COLO668 (cell line): ENCODE measurements at regions not wholly inside any gene's neighbourhood (a gene's known extent, or its start where the extent isn't known, plus 50 kb on each side); places are given as distances from the start of the nearest gene placed in this dataset.

Source experiments
- DNase-seq: peaks from one replicate; lab custom pipeline; 2025; ENCODE audit not compliant: unreplicated experiment; lab: John Stamatoyannopoulos, UW

DNA sequence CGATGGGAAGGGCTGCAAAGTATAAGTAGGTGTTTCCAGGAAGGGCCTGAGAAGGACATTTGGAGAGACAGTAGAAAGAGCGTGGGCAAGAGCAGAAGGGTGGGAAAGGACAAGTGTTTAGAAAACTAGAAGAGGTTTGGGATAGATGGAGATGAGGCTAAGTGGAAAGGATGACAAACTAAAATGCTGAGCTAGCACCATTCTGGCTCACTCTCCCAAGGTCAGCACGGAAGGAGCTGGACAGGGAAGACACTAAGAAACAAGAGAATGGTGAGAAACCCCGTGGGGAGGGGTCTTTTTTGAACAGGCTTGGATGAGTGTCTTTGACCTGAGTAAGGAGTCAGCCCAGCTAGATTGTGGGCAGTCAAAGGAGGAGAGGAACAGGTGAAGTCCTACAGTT, 286.0 kb downstream of the CDK5RAP2 start:
- DNase-seq: no peak

DNA sequence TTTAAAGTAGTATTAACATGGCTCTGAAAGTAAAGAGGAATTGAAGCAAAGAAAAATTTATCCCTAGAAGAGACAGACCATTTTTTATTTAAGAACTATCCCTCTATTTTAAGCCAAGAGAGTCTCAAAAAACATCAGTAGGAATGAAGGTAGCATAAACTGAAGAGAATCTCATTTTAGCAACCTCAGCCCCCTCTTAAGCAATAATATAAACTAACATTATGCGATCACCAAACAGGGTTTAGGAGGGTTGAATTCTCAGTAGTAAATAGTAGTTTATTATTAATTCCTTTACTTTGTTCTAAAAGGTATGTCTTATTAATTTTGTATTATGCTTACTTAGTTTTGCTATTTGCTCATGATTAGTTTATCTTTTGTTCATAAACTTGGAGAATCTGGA, 287.4 kb downstream of the CDK5RAP2 start:
- no peak for DNase-seq

- DNase-seq: no peak
These were observed 288.9 kb downstream of the CDK5RAP2 start for GRCh38 chr9:120291050-120291449.

- no peak for DNase-seq
These were observed 289.7 kb downstream of the CDK5RAP2 start for GRCh38 chr9:120289990-120290975.

GRCh38 chr9:120289098-120289497, 290.9 kb downstream of the CDK5RAP2 start:
- no peak for DNase-seq

DNA sequence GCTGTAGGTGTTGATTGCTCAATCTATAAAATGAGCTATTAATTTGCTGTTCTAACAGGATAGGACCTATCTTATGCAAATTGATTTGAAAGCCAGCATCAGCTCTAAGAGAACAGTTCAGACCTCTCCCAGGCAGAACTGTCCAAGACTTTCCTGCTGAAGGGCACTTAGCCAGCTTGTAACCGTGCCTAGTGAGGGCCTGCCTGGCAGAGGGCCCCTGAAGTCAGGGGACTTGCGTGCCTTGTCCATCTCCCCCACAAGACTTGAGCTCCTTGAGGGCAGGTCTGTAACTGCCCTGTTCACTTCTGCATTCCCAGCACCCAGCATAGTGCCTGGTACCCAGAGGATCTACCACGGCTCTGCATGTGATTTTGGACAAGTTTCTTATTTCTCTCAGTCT, 293.4 kb downstream of the CDK5RAP2 start:
- no peak for DNase-seq

GRCh38 chr9:120284821-120285220, 295.1 kb downstream of the CDK5RAP2 start:
- no peak for DNase-seq

- no peak for DNase-seq
These were observed 298.3 kb downstream of the CDK5RAP2 start for GRCh38 chr9:120281665-120282064.

DNA sequence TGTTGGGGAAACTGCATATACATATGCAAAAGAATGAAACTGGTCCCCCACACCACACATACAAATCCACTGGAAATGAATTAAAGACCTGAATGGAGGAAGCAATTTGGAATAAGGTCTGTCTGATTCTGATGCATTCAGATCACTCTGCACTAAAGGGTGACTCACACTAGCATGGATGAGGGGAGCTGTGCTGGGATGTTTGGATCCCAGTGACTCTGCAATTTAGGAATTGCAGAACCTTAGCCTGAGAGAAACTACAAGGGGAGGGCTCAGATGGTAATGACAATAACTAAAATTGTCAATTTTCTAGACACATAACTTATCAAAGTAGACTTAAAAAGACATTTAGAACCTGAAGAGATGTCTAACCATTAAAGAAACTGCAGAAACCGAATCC, 312.0 kb downstream of the CDK5RAP2 start:
- DNase-seq: no peak

DNA sequence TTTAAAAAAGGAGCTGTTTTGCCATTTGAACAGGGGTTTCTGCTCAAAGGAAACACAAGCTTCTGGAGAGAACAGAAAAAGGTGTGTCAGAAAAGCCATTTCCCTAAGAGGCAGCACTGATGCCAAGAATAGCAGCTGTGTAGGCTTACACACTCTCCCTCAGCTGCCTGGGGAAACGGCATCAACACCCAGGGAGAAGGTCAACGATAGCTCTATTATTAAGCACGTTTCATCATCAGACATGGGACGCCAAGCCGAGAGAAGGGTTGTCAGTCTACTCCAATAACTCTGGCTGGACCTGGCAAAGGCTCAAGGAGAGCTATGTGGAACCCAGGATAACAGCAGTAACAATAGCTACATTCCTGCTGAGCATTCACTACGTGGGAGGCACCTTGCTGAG, 314.2 kb downstream of the CDK5RAP2 start:
- no peak for DNase-seq

- no peak for DNase-seq
These were observed 315.4 kb downstream of the CDK5RAP2 start for GRCh38 chr9:120264528-120264927.

GRCh38 chr9:120263836-120264235, 316.1 kb downstream of the CDK5RAP2 start:
- DNase-seq: no peak

DNA sequence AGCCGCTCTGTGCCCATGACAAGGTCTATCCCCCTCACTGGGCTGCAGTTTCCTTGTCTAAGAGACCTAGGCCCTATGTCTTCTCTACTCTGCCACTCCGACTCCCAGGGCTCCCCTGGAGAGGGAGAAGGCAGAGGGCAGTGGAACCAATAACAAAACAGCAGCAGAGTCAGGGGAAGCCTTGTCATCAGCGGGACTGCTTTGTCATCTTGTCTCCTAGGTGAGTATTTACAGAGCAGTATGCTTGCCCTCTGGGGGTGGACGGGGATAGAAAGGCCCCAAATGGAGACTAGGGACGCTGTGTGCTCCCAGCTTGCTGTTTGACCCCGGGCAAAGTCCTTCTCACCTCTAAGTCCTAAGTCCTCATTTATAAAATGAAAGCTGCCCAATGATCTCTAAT, 318.5 kb downstream of the CDK5RAP2 start:
- no peak for DNase-seq

- DNase-seq: no peak
These were observed 320.9 kb downstream of the CDK5RAP2 start for GRCh38 chr9:120259100-120259499.

GRCh38 chr9:120258096-120258495, 321.9 kb downstream of the CDK5RAP2 start:
- no peak for DNase-seq

DNA sequence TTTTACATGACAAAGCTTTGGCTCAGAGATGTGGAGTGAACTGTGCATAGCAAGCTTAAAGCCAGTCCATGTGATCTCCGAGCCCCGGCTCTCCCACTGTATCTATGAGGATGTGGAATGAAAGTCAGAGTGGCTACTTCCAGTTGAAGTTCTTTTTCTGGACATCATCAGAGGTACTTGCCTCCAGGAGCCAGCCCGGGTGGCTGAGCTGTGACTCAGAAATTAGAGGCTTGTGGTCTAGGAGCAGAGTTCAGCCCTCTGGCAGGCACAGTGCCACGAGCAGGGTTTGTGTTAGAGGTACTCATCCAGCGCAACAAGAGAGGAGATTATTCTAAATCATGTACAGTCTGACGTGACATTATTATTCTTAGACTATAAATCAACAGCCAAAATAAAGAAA, 322.5 kb downstream of the CDK5RAP2 start:
- no peak for DNase-seq

- DNase-seq: no peak
These were observed 323.8 kb downstream of the CDK5RAP2 start for GRCh38 chr9:120256146-120256545.

- no peak for DNase-seq
These were observed 327.7 kb downstream of the CDK5RAP2 start for GRCh38 chr9:120252248-120252647.

- DNase-seq: no peak
These were observed 337.7 kb downstream of the CDK5RAP2 start for GRCh38 chr9:120242116-120242811.

- DNase-seq: no peak
These were observed 343.4 kb downstream of the CDK5RAP2 start for GRCh38 chr9:120236596-120236995.

DNA sequence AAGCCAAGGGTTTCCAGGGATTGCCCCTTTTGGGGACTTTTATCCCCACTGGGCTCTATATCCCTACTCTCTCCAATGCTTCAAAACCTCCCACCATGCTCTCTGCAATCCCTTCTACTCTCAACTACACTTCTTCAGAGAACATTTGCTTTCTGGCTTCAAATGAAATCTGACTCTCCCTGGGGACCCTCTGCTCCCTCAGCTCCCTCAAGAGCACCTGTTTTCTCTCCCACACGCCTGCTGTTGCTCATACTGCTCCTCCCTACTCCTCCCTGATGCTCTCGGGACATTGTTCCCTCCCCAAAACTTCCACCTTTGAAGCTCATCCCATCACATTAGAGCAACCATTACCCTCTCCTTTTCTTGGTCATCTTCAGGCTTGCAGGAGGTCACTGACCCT, 344.9 kb downstream of the CDK5RAP2 start:
- DNase-seq: no peak

DNA sequence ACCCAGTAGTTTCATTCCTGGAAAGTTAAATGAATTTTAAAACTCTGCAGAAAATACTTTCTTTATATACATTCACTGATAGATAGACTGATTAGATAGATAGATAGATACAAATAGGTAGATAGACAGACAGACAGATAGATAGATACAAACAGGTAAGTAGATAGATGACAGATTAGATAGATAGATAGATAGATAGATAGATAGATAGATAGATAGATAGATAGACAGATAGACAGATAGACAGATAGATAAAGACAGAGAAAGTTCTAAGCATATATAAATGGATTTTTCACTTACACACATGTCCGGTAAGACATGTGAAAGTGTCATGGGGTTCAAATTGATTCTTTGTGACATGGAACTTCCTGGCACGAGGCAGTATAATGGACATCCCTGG, 349.7 kb downstream of the CDK5RAP2 start:
- DNase-seq: no peak
